GM06990 (cell line): ENCODE measurements at regions not wholly inside any gene's neighbourhood (a gene's known extent, or its start where the extent isn't known, plus 50 kb on each side); places are given as distances from the start of the nearest gene placed in this dataset.

Experiments
- DNase-seq: peaks from one replicate; pipeline ENCODE4 v3.0.0-alpha.2; 2011; ENCODE audit not compliant: insufficient read length; ENCODE audit errors: extremely low read depth
- H3K27me3 ChIP-seq: replicated peaks from 2 replicates; pipeline ENCODE4 v1.6.0; 2011; ENCODE audit warnings: low read length; ENCODE audit not compliant: control insufficient read depth, insufficient read depth
- H3K36me3 ChIP-seq: 2 replicates; pipeline ENCODE4 v1.5.1; 2011; ENCODE audit warnings: low read length; ENCODE audit not compliant: control insufficient read depth, insufficient read depth
- H3K4me3 ChIP-seq: replicated peaks from 2 replicates; pipeline ENCODE4 v1.5.1; 2011; ENCODE audit warnings: low read depth, mild to moderate bottlenecking, control low read depth, low read length
- TF ChIP-seq, protein P1 (sequence below): IDR thresholded peaks from 2 replicates; pipeline ENCODE4 v1.5.1; 2011; ENCODE audit warnings: low read length, control low read depth, mild to moderate bottlenecking, inconsistent platforms; ENCODE audit not compliant: insufficient read depth, poor library complexity, severe bottlenecking

DNA sequence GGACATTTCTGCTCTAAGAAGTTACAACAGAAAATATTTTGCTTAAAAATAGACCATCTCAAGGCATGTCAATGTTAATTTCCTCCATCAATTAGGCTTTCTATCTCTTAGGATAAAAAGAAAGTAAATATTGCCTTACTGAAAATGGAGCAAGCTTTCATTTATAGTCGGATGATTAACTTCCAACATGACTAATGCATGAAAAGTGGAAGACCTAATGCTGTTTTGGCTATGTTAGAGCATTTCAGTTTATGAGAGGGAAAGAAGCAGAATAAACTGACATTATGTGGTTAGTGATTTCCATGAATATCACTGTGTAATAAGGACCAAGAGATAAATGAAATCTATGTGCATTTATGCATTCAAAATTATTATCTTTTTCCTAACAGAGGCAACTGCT, 475.2 kb upstream of the UBE2E3 start:
- no peaks in the 10 kb centered on the region for H3K27me3 ChIP-seq
- no peaks in the 10 kb centered on the region for H3K36me3 ChIP-seq
- TF ChIP-seq, protein P1, sequence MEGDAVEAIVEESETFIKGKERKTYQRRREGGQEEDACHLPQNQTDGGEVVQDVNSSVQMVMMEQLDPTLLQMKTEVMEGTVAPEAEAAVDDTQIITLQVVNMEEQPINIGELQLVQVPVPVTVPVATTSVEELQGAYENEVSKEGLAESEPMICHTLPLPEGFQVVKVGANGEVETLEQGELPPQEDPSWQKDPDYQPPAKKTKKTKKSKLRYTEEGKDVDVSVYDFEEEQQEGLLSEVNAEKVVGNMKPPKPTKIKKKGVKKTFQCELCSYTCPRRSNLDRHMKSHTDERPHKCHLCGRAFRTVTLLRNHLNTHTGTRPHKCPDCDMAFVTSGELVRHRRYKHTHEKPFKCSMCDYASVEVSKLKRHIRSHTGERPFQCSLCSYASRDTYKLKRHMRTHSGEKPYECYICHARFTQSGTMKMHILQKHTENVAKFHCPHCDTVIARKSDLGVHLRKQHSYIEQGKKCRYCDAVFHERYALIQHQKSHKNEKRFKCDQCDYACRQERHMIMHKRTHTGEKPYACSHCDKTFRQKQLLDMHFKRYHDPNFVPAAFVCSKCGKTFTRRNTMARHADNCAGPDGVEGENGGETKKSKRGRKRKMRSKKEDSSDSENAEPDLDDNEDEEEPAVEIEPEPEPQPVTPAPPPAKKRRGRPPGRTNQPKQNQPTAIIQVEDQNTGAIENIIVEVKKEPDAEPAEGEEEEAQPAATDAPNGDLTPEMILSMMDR = no peak
- no peak overlapping the region for H3K4me3 ChIP-seq
- DNase-seq = no peak

DNA sequence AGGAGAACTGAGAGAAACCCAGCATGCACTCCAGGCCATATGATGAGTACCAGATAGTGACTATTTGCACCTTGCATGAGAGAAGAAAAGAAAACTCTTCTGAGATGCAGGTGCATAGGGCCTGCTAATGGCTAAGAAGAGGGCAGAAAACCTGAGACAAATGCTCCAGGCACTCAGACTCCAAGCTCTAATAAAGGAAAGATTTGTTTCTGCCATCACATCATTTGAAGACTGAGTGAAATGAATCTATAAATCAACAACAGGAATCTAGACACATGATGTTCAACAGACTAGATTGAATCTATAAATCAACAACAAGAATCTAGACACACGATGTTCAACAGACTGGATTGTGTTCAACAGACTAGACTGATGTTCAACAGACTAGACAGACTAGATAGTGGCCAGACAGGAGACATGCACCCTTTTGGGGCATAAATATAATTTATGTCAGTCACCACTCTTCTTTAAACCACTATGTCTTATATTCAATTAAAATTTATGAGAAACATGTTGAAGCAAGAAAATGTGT, 482.7 kb upstream of the UBE2E3 start:
- no peak for DNase-seq
- TF ChIP-seq, protein P1 = no peak

DNA sequence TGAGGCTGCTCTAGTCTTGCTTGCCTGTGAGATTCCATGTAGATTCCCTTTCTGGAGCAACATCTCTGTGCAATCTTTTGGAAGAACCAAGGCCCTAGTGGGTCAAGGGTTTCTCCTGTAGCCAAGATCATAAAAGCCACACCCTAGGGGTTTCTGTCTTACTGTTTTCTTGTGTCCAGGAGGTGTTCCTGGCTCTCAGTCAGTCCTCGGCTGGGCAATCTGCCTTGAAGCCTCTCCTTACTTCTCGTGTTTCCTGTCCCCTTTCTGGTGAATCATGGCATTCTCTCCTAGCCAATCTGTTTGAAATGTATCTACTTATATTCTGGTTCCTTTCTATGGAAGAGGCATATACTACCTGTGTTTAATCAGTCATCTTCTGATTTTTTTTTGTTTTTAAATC, 484.8 kb upstream of the UBE2E3 start:
- H3K36me3 ChIP-seq = no peaks in the 10 kb centered on the region
- H3K4me3 ChIP-seq = no peak overlapping the region
- DNase-seq = no peak
- TF ChIP-seq, protein P1 = no peak
- H3K27me3 ChIP-seq = no peaks in the 10 kb centered on the region

More for the DNA sequence above, 482.7 kb upstream of the UBE2E3 start:
- Histone ChIP-seq H3K36me3 (no peaks in the 10 kb centered on the region), H3K4me3 (no peak overlapping the region), H3K27me3 (no peaks in the 10 kb centered on the region)

DNA sequence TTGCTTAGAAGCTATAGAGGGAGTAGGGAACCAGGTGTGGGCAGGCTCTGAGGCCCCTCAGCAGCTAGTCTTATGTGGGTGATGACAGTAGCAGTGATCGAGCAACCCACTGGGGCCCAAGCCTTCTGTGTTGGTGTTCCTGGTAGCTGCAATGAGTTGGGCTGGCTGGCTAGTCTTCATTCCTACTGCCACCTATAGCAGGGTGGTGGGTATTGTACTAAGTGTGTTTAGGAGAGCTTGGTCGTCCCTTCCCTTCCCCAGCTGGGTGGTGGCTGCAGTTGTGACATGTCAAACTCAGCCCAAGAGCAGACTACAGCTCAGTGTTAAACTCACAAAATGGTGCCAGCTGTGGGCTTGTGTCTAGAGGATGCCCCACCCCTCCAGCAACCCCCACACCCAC, 486.1 kb upstream of the UBE2E3 start:
- no peak overlapping the region for H3K4me3 ChIP-seq
- TF ChIP-seq, protein P1 = no peak

DNA sequence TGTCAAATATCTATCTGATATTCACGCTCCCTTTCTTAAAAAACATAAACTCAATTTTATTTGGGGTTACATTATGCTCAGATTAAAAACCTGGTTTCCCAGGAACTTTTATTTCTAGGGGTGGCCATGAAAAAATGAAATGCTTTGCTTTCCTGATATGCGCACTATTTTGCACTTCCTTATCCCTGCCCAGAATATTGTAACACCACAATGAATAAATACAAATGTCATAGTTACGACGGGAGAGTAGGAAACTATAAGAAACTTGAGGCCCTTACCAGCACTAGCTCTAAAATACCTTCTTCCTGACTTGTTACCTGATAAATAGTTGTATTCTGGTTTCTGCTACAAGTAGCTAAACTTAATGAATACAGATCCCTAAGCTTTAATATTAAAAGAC, 475.6 kb upstream of the CWC22 start:
- no peaks in the 10 kb centered on the region for H3K27me3 ChIP-seq
- H3K4me3 ChIP-seq = no peak overlapping the region
- TF ChIP-seq, protein P1 = no peak
- no peak for DNase-seq
- H3K36me3 ChIP-seq = no peaks in the 10 kb centered on the region

More for the DNA sequence above, 486.1 kb upstream of the UBE2E3 start:
- no peaks in the 10 kb centered on the region for H3K27me3 ChIP-seq
- H3K36me3 ChIP-seq = no peaks in the 10 kb centered on the region
- DNase-seq = no peak

DNA sequence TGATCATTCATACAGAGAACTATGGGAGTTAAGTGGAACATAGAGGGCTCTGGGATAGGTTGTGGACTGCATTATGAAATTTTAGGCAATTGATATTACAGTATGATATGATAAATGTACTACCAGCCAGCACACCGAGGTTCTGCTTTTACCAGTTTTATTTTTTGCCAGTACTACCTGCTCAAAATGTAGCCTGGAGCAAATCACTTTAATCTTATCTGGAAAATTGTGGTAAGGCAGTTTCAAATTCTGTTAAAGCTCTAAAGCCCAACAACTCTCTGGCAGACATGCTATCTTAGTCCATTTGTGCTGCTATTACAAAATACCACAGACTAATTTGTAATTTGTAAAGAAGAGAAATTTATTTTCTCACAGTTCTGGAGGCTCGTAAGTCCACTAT, 474.9 kb upstream of the CWC22 start:
- Histone ChIP-seq H3K4me3 (no peak overlapping the region), H3K27me3 (no peaks in the 10 kb centered on the region), H3K36me3 (no peaks in the 10 kb centered on the region)
- DNase-seq = no peak
- TF ChIP-seq, protein P1 = no peak
